Ovary (tissue), 3 donors: ENCODE measurements at regions not wholly inside any gene's neighbourhood (a gene's known extent, or its start where the extent isn't known, plus 50 kb on each side); places are given as distances from the start of the nearest gene placed in this dataset.

ENCODE experiments used
- CTCF ChIP-seq, 3 donors: fragments of 450-650 bp in 2 of 3; fragments of 200-600 bp in 1 of 3; IDR thresholded peaks; one replicate each; pipeline versions ENCODE4 v1.5.1 to v1.8.0; 2016 to 2022; ENCODE audit warnings: antibody characterized with exemption in 3 of 3, mild to moderate bottlenecking in 1 of 3
- EP300 ChIP-seq: sonication (generic); formaldehyde crosslinking; IDR thresholded peaks from one replicate; pipeline ENCODE4 v1.6.1; 2017; ENCODE audit warnings: antibody characterized with exemption
- POLR2A ChIP-seq: fragments of 450-650 bp; IDR thresholded peaks from one replicate; pipeline ENCODE4 v1.6.1; 2017; ENCODE audit warnings: antibody characterized with exemption, mild to moderate bottlenecking, moderate library complexity
- donor health status: DM: no; HTN: no; CAD: no.

- TF ChIP-seq POLR2A: no peak
- no peak for TF ChIP-seq CTCF (IDR thresholded peaks at IDR 0.05)
- TF ChIP-seq EP300: no peak
These were observed 428.4 kb upstream of the IGFBP3 start for GRCh38 chr7:46349490-46349889.
